GM20000 (cell line): ENCODE measurements at regions not wholly inside any gene's neighbourhood (a gene's known extent, or its start where the extent isn't known, plus 50 kb on each side); places are given as distances from the start of the nearest gene placed in this dataset.

Experiments
- DNase-seq: peaks from one replicate; pipeline ENCODE4 v3.0.0; 2012; ENCODE audit warnings: low spot score
- CTCF ChIP-seq: IDR thresholded peaks from 2 replicates; pipeline ENCODE4 v1.5.1; 2012; ENCODE audit warnings: mild to moderate bottlenecking, control low read depth; ENCODE audit errors: extremely low read depth, missing control alignments

DNA sequence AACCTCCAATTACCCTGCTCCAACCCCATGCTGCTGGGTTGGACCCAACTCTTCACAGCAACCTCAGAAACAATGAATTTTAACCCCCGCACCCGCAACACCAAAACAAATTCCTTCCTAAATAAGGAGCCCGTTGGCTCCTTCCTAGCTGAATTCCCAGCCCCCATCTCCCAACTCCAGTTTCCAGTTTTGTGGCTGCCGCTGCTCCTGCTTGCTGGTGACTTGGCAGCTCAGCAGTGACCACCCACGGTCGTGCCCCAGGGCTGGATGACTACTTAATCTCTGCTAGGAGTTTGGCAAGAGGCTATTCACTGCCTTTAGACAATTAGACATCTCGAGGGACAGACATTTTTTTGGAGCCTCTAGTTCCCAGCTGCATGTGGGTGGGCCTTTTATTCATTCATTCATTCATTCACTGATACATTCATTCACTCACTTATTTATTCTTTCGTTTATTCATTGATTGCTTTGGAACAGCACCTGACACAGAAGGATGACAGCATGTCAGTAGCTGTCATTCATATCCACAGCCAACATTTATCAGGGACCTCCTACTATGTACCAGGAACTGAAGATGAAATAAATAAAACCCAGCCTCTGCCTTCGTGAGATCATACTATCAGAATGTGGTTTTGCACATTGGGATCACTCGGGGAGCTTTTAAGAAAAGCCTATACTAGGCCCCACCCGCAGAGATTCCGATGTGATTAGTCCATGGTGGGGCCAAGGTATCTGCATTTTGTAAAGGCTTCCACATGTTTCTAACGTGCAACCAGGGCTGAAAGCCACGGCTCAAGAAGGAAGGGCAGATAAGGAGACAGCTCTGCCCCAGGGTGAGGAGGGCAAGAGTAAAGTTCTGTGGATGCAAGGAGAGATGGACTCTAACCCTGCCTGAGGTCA, 256.5 kb downstream of the SHQ1 start:
- DNase-seq, result no peak
- no peak for TF ChIP-seq CTCF

- no peak for DNase-seq
- no peak for TF ChIP-seq CTCF
Measured at GRCh38 chr3:72590732-72591221, 257.5 kb downstream of the SHQ1 start.

DNA sequence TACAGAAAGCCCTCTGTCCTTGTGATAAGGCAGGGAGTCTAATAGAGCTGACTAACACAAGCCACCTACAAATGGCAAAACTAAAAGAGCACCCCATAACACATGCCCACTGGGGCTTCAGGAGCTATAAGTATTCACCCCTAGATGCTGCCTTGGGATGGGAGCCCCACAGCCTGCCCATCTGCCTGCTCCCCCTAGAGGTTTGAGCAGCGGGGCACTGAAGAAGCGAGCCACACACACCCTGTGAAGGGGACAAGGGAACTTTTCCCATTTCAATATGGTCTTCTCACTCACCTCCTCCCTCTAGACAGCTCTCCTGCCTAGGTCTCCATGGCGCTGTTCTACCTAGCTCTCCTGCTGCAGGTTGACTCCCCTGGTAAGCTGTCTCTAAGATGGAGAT, 261.0 kb downstream of the SHQ1 start:
- no peak for DNase-seq
- no peak for TF ChIP-seq CTCF

- no peak for TF ChIP-seq CTCF
- DNase-seq, result no peak
Measured at GRCh38 chr3:72586694-72587093, 261.6 kb downstream of the SHQ1 start.

- DNase-seq, result no peak
Measured at GRCh38 chr3:72585966-72586365, 262.3 kb downstream of the SHQ1 start.

GRCh38 chr3:72584262-72584661, 264.0 kb downstream of the SHQ1 start:
- TF ChIP-seq CTCF, result no peak
- no peak for DNase-seq

More at GRCh38 chr3:72585966-72586365, 262.3 kb downstream of the SHQ1 start:
- no peak for TF ChIP-seq CTCF

DNA sequence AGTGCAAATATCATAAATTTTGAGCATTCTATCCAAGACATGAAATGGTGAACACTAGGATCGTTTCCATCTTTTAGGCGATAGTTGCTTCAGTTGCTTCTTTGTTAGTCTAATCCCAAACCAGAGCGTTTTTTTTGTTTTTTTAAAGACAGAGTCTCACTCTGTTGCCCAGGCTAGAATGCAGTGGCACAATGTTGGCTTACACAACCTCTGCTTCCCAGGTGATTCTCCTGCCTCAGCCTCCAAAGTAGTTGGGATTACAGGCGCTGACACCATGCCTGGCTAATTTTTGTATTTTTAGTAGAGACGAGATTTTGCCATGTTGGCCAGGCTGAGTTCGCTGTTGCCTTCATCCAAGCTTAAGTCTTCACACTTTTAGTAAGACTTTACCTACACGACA, 265.3 kb downstream of the SHQ1 start:
- DNase-seq, result no peak
- no peak for TF ChIP-seq CTCF
